ENCODE measurements at regions not wholly inside any gene's neighbourhood (a gene's known extent, or its start where the extent isn't known, plus 50 kb on each side); places are given as distances from the start of the nearest gene placed in this dataset.

GRCh38 chr13:59447846-59448620 lies 715.7 kb downstream of the DIAPH3 start:
- TF ChIP-seq CTCF (IDR thresholded peaks at IDR 0.05) (no peak), POLR2AphosphoS5 (IDR thresholded peaks at IDR 0.05) (no peak), POLR2A (IDR thresholded peaks at IDR 0.05) (no peak), EP300 (IDR thresholded peaks at IDR 0.05) (no peak)

All from upper lobe of left lung (tissue), 4 donors.